HG02678 (cell line): ENCODE measurements at regions not wholly inside any gene's neighbourhood (a gene's known extent, or its start where the extent isn't known, plus 50 kb on each side); places are given as distances from the start of the nearest gene placed in this dataset.

Experiments used
- ATAC-seq: cut with Tn5 transposase; IDR thresholded peaks from one replicate; pipeline ENCODE4 v1.9.1; 2021; ENCODE audit warnings: mild to moderate bottlenecking, moderate library complexity; ENCODE audit not compliant: unreplicated experiment

DNA sequence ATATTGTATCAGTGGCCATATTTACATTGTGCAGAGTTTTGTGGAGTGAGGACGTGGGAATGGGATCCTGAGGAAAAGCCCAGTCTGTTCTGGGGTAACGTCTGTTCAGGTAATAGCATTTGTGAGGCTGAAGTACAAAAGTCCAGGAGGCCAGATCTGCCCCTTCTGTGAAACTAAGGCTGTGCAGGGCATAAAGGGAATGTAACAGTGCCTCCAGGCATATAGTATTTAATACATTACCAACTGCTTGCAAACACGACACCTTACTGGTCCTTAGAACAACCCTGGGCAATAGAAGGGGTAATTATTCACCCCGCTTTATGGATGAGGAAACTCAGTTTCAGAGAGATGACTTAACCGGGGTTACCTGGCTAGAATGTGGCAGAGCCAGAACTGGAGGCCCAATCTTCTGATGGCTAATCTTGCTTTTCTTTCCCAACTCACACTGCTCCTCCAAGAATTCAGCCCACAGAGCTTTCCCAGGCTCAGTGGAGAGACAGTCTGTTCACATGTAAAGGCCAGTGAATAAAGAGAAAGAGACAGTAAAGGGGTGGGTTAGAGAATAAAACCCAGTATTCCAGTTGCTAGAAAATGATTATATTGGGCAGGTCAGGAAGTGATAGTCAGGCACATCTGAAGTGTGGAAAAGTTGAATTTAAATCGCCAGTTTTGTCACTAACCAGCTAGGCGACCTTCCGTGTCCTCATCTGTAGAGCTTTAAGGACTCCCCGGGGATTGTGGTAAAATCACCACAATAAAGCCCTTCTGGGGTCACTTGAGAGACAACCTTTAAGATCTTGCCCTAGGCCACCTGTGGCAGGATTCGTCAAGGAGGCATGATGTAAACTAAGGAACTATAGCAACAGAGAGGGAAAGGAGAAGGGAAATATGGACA is 280.7 kb upstream of the CITED2 start:
- no peak for ATAC-seq

DNA sequence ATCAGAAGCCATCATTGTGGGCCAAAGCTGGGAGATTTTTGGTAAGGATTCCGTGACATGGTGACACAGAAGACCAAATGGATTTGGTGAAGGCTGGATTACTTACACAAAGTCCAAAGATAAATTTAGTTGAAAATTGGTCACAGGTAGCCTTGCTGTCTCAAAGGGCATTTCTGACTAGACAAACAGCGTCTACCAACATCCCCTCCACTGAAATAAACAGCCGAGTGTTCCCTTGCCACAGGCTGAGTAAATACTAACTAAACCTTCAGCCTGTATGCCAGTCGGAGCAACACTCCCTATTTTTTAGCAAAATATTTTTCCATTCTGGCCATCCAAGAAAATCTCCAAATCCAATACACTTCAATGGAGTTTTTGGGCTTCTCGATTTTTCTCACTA is 279.9 kb upstream of the CITED2 start:
- ATAC-seq = no peak

DNA sequence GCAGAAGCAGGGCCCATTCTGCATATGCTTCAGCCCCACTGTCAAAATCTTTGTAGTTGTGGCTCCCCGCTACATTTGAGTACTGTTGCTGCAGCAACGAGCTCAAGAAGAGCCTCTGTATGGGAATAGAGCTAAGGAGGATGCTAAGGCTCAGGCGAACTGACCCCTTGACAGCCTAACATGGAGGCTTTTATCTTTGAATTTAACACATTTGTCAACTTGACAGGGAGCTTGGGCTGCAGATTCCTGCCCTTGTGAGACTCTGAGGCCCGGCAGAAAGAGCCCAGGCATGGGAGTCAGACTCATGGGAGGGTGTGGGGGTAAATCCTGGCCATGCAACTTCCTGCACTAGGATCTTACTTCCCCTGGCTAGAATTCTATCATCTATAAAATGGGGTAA is 278.7 kb upstream of the CITED2 start:
- no peak for ATAC-seq

DNA sequence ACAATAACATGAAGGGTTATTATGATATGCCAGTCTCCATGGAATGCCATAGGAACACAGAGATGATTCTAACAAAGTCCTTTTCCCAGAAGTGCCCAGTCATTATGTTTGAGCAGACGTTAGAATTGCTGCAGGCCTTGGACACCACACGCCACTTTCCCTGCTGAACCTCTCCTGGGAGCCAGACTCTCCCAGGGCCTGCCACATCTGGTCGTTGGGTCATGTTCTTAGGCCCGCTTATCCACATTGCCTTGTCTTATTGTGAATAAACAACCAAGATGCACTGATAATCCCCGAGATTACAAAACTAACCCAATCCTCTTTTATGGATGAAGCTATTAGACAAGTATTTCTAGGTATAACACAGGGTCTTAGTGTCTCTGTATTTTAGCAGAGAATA is 276.5 kb upstream of the CITED2 start:
- no peak for ATAC-seq

- no peak for ATAC-seq
These were observed 275.3 kb upstream of the CITED2 start for GRCh38 chr6:139649732-139650131.

GRCh38 chr6:139649128-139649527 is 274.7 kb upstream of the CITED2 start:
- ATAC-seq = no peak

DNA sequence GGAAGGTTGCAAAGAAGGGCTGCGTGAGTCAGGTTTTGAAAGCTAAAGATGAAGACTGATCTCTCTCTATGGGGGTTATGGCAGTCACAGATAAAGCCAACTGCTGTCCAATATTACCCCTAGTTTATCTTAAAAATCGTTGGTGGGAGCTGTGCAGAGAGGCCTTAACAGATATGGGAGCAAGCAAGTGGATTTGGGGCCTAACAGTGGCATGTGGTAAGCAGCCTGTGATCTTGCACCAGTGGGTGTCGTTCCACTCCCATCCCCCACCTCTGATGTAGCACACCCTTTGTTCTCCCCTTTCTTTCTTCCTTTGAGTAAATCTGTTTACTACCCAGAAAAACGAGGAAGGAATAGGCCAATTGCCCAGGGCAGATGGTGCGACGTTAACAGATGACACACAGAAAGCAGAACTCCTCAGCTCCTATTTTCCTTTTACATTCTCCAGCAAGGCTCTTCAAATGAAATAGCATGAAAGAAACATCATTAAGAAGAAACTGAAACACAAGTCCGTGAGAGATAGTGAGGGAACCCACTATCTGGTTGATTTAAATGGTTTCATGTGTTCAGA is 274.1 kb upstream of the CITED2 start:
- no peak for ATAC-seq

- ATAC-seq = no peak
These were observed 273.4 kb upstream of the CITED2 start for GRCh38 chr6:139647841-139648240.

- no peak for ATAC-seq
These were observed 272.6 kb upstream of the CITED2 start for GRCh38 chr6:139647016-139647415.

DNA sequence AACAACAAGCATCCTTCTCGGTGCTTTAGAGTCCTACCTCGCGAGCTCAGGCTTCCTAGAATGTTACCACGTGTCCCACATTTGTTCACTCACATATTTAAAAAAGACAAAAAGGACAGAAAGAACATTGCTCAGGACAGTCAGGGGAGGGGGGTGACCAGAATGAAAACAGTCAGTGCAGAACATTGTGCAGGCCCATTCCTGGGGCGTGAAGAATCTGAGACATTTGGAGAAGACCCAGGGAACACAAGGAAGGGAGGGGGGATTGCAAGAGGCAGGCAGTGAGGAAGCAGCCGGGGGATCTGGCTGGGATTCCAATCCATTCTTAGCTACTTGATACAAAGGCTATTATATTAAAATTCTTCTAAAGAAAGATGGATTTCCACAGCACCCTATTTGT is 270.4 kb upstream of the CITED2 start:
- no peak for ATAC-seq

DNA sequence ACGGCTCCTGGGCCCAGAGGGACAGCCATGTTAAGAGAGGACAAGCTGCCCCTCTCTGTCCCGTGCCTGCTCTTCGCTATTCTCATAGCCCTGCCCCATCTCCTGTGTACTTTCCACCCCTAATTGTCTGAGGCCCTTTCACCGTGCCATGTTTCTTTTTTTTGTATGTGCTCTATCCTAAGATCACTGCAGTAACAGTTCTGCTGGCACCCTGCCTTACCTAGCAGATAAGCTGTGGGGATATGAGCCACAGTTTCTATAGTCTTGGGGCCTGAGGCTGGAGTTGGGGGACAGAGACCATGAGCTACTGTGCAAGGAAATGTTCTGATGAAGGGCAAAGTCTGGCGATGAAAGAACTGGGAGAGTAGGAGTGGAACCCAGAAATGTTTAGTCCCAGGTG is 269.5 kb upstream of the CITED2 start:
- ATAC-seq = no peak

GRCh38 chr6:139642346-139642745 is 267.9 kb upstream of the CITED2 start:
- no peak for ATAC-seq

DNA sequence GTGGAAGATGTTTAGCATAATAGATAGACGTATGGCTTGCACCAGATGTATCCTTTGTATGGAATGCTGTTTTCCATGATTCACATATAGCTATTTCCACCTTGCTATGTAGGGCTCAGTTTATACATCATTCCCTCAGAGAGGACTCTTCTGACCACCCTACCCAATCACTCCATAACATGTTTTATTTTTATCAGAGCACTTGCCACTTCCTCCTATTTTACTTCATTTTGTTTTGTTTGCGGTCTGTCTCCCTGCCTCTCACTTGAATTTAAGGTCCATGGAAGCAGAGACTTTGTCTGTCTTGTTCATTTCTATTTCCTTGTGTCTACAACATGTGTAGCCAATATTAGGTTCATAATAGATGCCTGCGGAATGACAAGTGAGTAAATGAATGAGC is 266.9 kb upstream of the CITED2 start:
- ATAC-seq = no peak

- ATAC-seq = no peak
These were observed 266.5 kb upstream of the CITED2 start for GRCh38 chr6:139640921-139641320.

GRCh38 chr6:139640448-139640847 is 266.0 kb upstream of the CITED2 start:
- ATAC-seq = peak; percentile 90

GRCh38 chr6:139639507-139639906 is 265.1 kb upstream of the CITED2 start:
- no peak for ATAC-seq

- no peak for ATAC-seq
These were observed 263.9 kb upstream of the CITED2 start for GRCh38 chr6:139638179-139638941.

GRCh38 chr6:139637766-139638165 is 263.3 kb upstream of the CITED2 start:
- no peak for ATAC-seq

- ATAC-seq = no peak
These were observed 261.9 kb upstream of the CITED2 start for GRCh38 chr6:139636391-139636790.

DNA sequence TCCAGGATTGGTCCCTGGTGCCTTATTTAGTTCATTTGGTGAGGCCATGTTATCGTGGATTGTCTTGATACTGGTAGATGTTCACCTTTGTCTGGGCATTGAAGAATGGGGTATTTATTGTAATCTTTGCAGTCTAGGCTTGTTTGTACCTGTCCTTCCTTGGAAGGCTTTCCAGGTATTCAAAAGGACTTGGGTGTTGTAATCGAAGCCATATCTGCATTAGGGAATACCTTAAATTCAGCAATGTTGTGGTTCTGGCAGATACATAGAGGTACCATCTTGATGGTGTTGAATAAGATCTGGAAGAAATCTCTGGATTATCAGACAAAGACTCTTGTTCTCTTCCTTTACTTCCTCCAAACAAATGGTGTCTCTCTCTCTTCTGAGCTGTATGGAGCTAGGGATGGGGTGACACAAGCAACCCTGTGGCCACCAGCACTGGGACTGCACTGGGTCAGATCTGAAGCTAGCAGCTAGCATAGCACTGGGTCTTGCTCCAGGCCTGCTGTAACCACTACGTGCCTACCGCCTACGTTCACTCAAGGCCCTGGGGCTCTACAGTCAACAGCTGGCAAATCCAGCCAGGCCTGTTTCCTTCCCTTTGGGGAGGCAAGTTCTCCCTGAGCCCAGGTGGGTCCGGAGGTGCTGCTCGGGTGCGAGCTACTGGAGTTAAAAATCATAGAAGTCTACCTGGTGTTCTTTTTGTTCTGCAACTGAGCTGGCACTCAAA is 261.1 kb upstream of the CITED2 start:
- ATAC-seq = no peak

- no peak for ATAC-seq
These were observed 258.4 kb upstream of the CITED2 start for GRCh38 chr6:139632840-139633239.
